Mononuclear cell (primary cell): ENCODE measurements at regions not wholly inside any gene's neighbourhood (a gene's known extent, or its start where the extent isn't known, plus 50 kb on each side); places are given as distances from the start of the nearest gene placed in this dataset.

Experiments
- H3K27me3 ChIP-seq: 2 replicates; pipeline ENCODE4 v1.6.0; 2011; ENCODE audit warnings: low read length, control low read depth; ENCODE audit not compliant: insufficient read depth
- H3K4me1 ChIP-seq: 2 replicates; pipeline ENCODE4 v1.5.1; 2011; ENCODE audit warnings: mild to moderate bottlenecking, low read length, control low read depth; ENCODE audit not compliant: insufficient read depth
- H3K4me3 ChIP-seq: 2 replicates; pipeline ENCODE4 v1.5.1; 2011; ENCODE audit warnings: mild to moderate bottlenecking, low read length, moderate library complexity
- H3K9me3 ChIP-seq: 2 replicates; pipeline ENCODE4 v1.5.1; 2011; ENCODE audit warnings: low read depth, mild to moderate bottlenecking, control low read depth, low read length

- Histone ChIP-seq H3K9me3 (no peaks in the 10 kb centered on the region), H3K4me3 (no peak overlapping the region)
These were observed 167.9 kb upstream of the MYLIP start for GRCh38 chr6:15960740-15961634.

GRCh38 chr6:15957655-15958169, 171.2 kb upstream of the MYLIP start:
- Histone ChIP-seq H3K4me3 (no peak overlapping the region), H3K27me3 (no peaks in the 10 kb centered on the region), H3K4me1 (peaks cover 6% of the 10 kb centered on the region), H3K9me3 (no peaks in the 10 kb centered on the region)

More at GRCh38 chr6:15960740-15961634, 167.9 kb upstream of the MYLIP start:
- Histone ChIP-seq H3K27me3 (no peaks in the 10 kb centered on the region), H3K4me1 (peaks cover 6% of the 10 kb centered on the region)

GRCh38 chr6:15956205-15957106, 172.4 kb upstream of the MYLIP start:
- H3K9me3 ChIP-seq, result no peaks in the 10 kb centered on the region
- H3K4me3 ChIP-seq, result no peak overlapping the region
- peaks cover 6% of the 10 kb centered on the region for H3K4me1 ChIP-seq
- no peaks in the 10 kb centered on the region for H3K27me3 ChIP-seq

GRCh38 chr6:15955484-15955883, 173.4 kb upstream of the MYLIP start:
- Histone ChIP-seq H3K4me3 (no peak overlapping the region), H3K27me3 (no peaks in the 10 kb centered on the region), H3K4me1 (no peaks in the 10 kb centered on the region), H3K9me3 (no peaks in the 10 kb centered on the region)

- Histone ChIP-seq H3K9me3 (no peaks in the 10 kb centered on the region), H3K27me3 (no peaks in the 10 kb centered on the region), H3K4me1 (no peaks in the 10 kb centered on the region), H3K4me3 (no peak overlapping the region)
These were observed 175.6 kb upstream of the MYLIP start for GRCh38 chr6:15953152-15953880.

- H3K4me1 ChIP-seq, result no peaks in the 10 kb centered on the region
- H3K4me3 ChIP-seq, result no peak overlapping the region
- H3K9me3 ChIP-seq, result no peaks in the 10 kb centered on the region
- no peaks in the 10 kb centered on the region for H3K27me3 ChIP-seq
These were observed 176.4 kb upstream of the MYLIP start for GRCh38 chr6:15952231-15953151.

- no peaks in the 10 kb centered on the region for H3K4me1 ChIP-seq
- H3K9me3 ChIP-seq, result no peaks in the 10 kb centered on the region
- H3K27me3 ChIP-seq, result no peaks in the 10 kb centered on the region
- no peak overlapping the region for H3K4me3 ChIP-seq
These were observed 177.8 kb upstream of the MYLIP start for GRCh38 chr6:15950962-15951569.

GRCh38 chr6:15949982-15950381, 178.9 kb upstream of the MYLIP start:
- H3K9me3 ChIP-seq, result no peaks in the 10 kb centered on the region
- H3K4me3 ChIP-seq, result no peak overlapping the region
- H3K4me1 ChIP-seq, result no peaks in the 10 kb centered on the region
- H3K27me3 ChIP-seq, result no peaks in the 10 kb centered on the region

GRCh38 chr6:15948930-15949900, 179.7 kb upstream of the MYLIP start:
- no peaks in the 10 kb centered on the region for H3K4me1 ChIP-seq
- no peak overlapping the region for H3K4me3 ChIP-seq
- H3K27me3 ChIP-seq, result no peaks in the 10 kb centered on the region
- no peaks in the 10 kb centered on the region for H3K9me3 ChIP-seq

- H3K4me3 ChIP-seq, result no peak overlapping the region
- H3K9me3 ChIP-seq, result no peaks in the 10 kb centered on the region
- H3K4me1 ChIP-seq, result no peaks in the 10 kb centered on the region
- no peaks in the 10 kb centered on the region for H3K27me3 ChIP-seq
These were observed 181.0 kb upstream of the MYLIP start for GRCh38 chr6:15947923-15948322.

GRCh38 chr6:15947436-15947835, 181.4 kb upstream of the MYLIP start:
- Histone ChIP-seq H3K4me1 (no peaks in the 10 kb centered on the region), H3K27me3 (no peaks in the 10 kb centered on the region), H3K4me3 (no peak overlapping the region), H3K9me3 (no peaks in the 10 kb centered on the region)

- Histone ChIP-seq H3K9me3 (no peaks in the 10 kb centered on the region), H3K4me3 (no peak overlapping the region), H3K4me1 (no peaks in the 10 kb centered on the region), H3K27me3 (no peaks in the 10 kb centered on the region)
These were observed 182.0 kb upstream of the MYLIP start for GRCh38 chr6:15946701-15947385.
